Breast epithelium (tissue), 4 donors: ENCODE measurements at regions not wholly inside any gene's neighbourhood (a gene's known extent, or its start where the extent isn't known, plus 50 kb on each side); places are given as distances from the start of the nearest gene placed in this dataset.

ENCODE experiments used
- DNase-seq, 2 donors: peaks; one replicate each; pipeline ENCODE4 v3.0.0-alpha.2; 2019; ENCODE audit warnings: low spot score in 2 of 2
- H3K27ac ChIP-seq, 2 donors: fragments of 200-600 bp; sonication (generic) in 1 of 2; one replicate each; pipeline ENCODE4 v1.5.1; 2016 to 2019; ENCODE audit warnings: mild to moderate bottlenecking in 1 of 2
- H3K27me3 ChIP-seq, 2 donors: fragments of 200-600 bp; sonication (generic) in 1 of 2; one replicate each; pipeline versions ENCODE4 v1.5.1 to v1.6.0; 2017 to 2019; ENCODE audit warnings: control low read depth in 1 of 2, mild to moderate bottlenecking in 1 of 2
- H3K36me3 ChIP-seq: fragments of 200-600 bp; one replicate; pipeline ENCODE4 v1.5.1; 2019
- H3K4me1 ChIP-seq, 2 donors: fragments of 200-600 bp; sonication (generic); one replicate each; pipeline ENCODE4 v1.5.1; 2016 to 2019; ENCODE audit warnings: control low read depth in 1 of 2
- H3K4me3 ChIP-seq, 3 donors: fragments of 200-600 bp; sonication (generic); 1 replicate in 2 of 3; 2 replicates in 1 of 3; pipeline ENCODE4 v1.5.1; 2016 to 2019; ENCODE audit warnings: mild to moderate bottlenecking in 3 of 3, moderate library complexity in 2 of 3
- H3K9me3 ChIP-seq, 2 donors: fragments of 200-600 bp; sonication (generic) in 1 of 2; one replicate each; pipeline ENCODE4 v1.5.1; 2016 to 2019; ENCODE audit warnings: control low read depth in 1 of 2
- CTCF ChIP-seq, 3 donors: fragments of 450-650 bp; IDR thresholded peaks; one replicate each; pipeline ENCODE4 v1.5.1; 2016 to 2017; ENCODE audit warnings: antibody characterized with exemption in 3 of 3, mild to moderate bottlenecking in 3 of 3, moderate library complexity in 3 of 3
- POLR2A ChIP-seq: fragments of 450-650 bp; IDR thresholded peaks from one replicate; pipeline ENCODE4 v1.6.1; 2016; ENCODE audit warnings: antibody characterized with exemption, mild to moderate bottlenecking, moderate library complexity
- POLR2AphosphoS5 ChIP-seq, 3 donors: sonication (generic); formaldehyde crosslinking; IDR thresholded peaks; one replicate each; pipeline ENCODE4 v1.6.1; 2017; ENCODE audit warnings: antibody characterized with exemption in 3 of 3
- intact Hi-C: fragments of 100-400 bp; cut with DNase I; formaldehyde crosslinking; loops from one replicate; pipeline ENCODE4 v1.15.1; 2023; ENCODE audit warnings: low total_unique reads

DNA sequence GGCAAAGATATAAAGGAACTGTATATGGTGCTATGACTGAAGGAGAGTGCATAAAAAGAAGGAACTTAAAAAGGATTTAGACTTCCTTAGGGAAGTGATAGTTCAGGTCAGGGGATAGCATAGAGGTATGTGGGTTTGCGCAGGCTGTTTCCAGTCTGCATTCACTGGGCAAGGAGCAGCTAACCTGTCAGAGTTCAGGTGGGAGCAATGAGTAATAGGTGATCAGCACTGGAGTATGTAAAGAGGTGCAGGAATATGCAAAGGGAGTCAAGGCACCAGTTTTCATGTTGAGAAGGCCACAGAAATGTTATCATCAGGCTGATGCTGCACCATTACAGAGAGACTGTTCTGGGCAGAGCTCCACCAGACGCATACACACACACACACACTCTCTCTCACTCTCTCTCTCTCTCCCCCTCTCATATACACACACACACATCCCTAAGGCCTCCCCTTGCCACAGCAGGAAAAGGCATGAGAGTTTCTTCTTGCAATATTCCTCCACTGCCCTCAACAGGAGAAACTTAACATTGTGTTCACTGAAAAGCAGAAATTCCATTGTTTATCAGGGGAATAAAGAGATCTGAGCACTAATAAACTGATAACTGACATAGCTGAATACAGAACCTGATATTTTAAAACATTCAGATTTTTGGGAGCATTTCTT lies 256.4 kb upstream of the GRID2 start:
- H3K9me3 ChIP-seq = no peaks in the 10 kb centered on the region
- no peaks in the 10 kb centered on the region for H3K4me1 ChIP-seq
- intact Hi-C loops = no loop called here
- H3K27ac ChIP-seq = no peak overlapping the region
- H3K36me3 ChIP-seq = no peaks in the 10 kb centered on the region
- no peak overlapping the region for H3K4me3 ChIP-seq
- H3K27me3 ChIP-seq = no peaks in the 10 kb centered on the region
- no peak for TF ChIP-seq POLR2AphosphoS5 (IDR thresholded peaks at IDR 0.05)
- no peak for TF ChIP-seq POLR2A
- no peak for TF ChIP-seq CTCF (IDR thresholded peaks at IDR 0.05)
- no peak for DNase-seq

DNA sequence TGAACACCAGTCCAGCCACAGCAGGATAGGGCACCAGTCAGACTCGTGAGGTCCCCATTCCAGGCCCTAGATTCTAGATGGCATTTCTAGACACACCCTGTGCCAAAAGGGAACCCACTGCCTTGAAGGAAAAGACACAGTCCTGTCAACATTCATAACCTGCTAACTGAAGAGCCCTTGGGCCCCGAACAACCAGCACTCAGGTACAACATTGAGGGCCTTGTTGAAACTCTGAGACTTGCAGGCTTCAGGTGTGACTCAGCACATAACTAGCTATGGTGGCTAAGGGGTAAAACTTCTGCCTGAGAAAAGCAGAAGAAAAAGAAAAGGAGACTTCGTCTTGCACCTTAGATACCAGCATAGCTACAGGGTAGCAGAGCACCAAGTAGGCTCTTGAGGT lies 252.9 kb upstream of the GRID2 start:
- Histone ChIP-seq H3K27ac (no peak overlapping the region), H3K9me3 (peaks cover 0 to 4% of the 10 kb centered on the region in 2 donors), H3K27me3 (no peaks in the 10 kb centered on the region), H3K36me3 (no peaks in the 10 kb centered on the region), H3K4me3 (no peak overlapping the region), H3K4me1 (no peaks in the 10 kb centered on the region)
- intact Hi-C loops = loop anchor here (5.0 kb wide), 1 partner anchor 379 kb away; no protein-coding TSS in a partner anchor
- TF ChIP-seq POLR2A (no peak), CTCF (IDR thresholded peaks at IDR 0.05) (no peak), POLR2AphosphoS5 (IDR thresholded peaks at IDR 0.05) (no peak)
- DNase-seq = no peak

GRCh38 chr4:92059615-92060014 lies 244.2 kb upstream of the GRID2 start:
- no peak for TF ChIP-seq POLR2A
- no peak for TF ChIP-seq CTCF (IDR thresholded peaks at IDR 0.05)
- no peak for TF ChIP-seq POLR2AphosphoS5 (IDR thresholded peaks at IDR 0.05)
- no peak overlapping the region for H3K4me3 ChIP-seq
- H3K4me1 ChIP-seq = no peaks in the 10 kb centered on the region
- no peak for DNase-seq
- H3K27ac ChIP-seq = no peak overlapping the region
- intact Hi-C loops = no loop called here
- no peaks in the 10 kb centered on the region for H3K36me3 ChIP-seq
- H3K9me3 ChIP-seq = no peaks in the 10 kb centered on the region
- no peaks in the 10 kb centered on the region for H3K27me3 ChIP-seq

DNA sequence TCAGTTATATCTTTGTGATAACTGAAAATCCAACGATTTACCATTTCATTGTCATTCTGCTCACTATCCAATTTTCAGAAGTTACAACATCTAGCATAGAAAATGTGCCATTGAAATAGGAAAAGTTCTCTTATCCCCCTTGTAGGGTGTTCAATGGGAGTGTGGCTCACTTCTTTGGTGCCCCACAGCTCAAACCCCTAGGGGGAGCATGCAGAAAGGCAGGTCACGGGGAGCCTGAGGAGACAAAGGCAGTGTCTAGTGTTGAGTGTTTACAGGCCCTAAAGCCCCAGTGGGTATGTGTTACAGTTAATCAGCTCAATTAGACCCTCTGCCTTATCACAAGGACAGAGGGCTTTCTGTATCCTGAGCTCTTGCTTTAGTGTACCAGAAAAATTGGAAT lies 243.4 kb upstream of the GRID2 start:
- intact Hi-C loops = no loop called here
- no peaks in the 10 kb centered on the region for H3K9me3 ChIP-seq
- H3K27ac ChIP-seq = no peak overlapping the region
- H3K27me3 ChIP-seq = no peaks in the 10 kb centered on the region
- H3K4me1 ChIP-seq = no peaks in the 10 kb centered on the region
- DNase-seq = no peak
- TF ChIP-seq POLR2AphosphoS5 (IDR thresholded peaks at IDR 0.05) (no peak), CTCF (IDR thresholded peaks at IDR 0.05) (no peak), POLR2A (no peak)
- no peak overlapping the region for H3K4me3 ChIP-seq
- H3K36me3 ChIP-seq = no peaks in the 10 kb centered on the region

- no peaks in the 10 kb centered on the region for H3K27me3 ChIP-seq
- intact Hi-C loops = no loop called here
- H3K36me3 ChIP-seq = no peaks in the 10 kb centered on the region
- DNase-seq = no peak
- no peak overlapping the region for H3K27ac ChIP-seq
- TF ChIP-seq POLR2A (no peak), POLR2AphosphoS5 (IDR thresholded peaks at IDR 0.05) (no peak), CTCF (IDR thresholded peaks at IDR 0.05) (no peak)
- no peaks in the 10 kb centered on the region for H3K4me1 ChIP-seq
- no peaks in the 10 kb centered on the region for H3K9me3 ChIP-seq
- no peak overlapping the region for H3K4me3 ChIP-seq
Observed at GRCh38 chr4:92064574-92064973, 239.2 kb upstream of the GRID2 start.
